NOMO-1 treated with dmso at 0.1 percent for 144 hours (cell line): ENCODE measurements at regions not wholly inside any gene's neighbourhood (a gene's known extent, or its start where the extent isn't known, plus 50 kb on each side); places are given as distances from the start of the nearest gene placed in this dataset.
"Not testable (repeated sequence)": the region's sequence is repeated elsewhere in the genome, so short reads cannot be mapped to it uniquely, and the experiment has no call there.

ENCODE experiments used
- DNase-seq: peaks from one replicate; lab custom pipeline; 2025; ENCODE audit not compliant: unreplicated experiment; lab: John Stamatoyannopoulos, UW

DNA sequence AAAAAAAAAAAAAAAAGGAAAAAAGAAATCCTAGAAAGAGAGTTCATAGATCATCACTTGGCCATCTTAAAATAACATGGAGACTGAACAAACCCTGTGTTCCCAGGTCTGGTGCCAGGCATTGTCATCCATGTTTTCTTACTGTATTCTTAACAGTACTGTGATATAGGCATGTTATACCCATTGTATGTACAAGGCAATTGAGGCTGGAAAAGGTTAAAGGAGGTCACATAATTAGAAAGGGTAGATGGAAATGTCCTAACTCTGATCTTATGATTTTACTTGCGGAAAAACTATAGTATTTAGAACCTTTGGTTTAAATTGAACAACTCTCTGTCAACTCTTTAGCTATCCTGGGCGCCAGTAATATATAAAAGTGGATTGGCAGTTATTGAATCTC, 478.2 kb upstream of the RGS6 start:
- no peak for DNase-seq

DNA sequence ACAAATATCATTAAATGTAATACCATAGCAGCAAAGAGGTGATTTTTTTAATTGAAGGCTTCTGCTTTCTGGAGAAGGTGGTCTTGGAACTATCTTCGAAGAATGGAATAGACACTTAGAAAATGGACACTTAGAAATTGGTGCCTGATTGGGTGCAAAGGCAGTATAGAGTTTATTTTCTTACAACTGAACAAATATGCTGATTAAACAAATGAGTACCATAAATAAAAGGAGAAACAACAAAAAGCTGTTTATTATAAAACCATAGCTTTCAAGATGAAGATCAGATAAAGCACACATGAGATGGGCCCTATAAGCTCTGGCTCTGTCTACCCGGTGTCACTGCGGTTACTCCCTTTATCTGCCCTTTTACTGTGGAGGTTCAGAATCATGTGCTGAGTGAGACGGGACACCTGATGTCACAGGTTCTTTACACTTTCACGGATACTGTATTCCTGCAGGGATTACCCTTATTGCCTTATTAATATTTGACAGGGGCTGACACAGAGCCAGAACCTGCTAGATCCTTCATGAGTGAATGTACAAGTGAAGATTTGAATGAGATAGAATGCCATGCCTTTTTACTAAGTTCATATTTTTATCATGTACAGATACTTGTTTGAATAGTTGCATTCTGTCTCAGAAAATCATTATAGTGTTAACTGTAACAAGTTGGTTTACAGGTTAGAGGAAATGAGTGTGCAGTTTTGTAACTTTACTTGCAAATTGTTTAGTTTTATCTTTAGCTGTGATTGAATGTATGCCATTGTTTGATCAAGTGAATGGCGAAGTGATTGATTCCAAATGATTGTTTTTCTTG, 477.5 kb upstream of the RGS6 start:
- no peak for DNase-seq

DNA sequence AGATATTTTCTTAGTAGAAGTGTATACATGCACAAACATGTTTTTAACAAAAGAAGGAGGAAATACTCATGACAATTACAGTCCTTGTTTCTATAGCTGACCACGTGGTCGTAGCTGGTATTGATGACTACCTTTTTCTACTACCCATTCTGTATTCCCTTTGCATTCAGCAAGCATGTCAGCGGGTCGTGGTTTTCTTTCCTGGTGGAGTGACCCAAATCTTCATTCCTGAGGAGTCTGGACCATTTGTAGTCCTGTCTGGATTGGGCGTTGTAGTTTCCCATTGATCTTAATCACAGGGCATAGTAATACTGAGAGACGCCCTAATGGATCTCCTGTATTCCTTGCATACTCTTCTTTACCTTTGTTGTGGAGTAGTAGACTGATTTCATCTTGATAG, 472.1 kb upstream of the RGS6 start:
- no peak for DNase-seq

DNA sequence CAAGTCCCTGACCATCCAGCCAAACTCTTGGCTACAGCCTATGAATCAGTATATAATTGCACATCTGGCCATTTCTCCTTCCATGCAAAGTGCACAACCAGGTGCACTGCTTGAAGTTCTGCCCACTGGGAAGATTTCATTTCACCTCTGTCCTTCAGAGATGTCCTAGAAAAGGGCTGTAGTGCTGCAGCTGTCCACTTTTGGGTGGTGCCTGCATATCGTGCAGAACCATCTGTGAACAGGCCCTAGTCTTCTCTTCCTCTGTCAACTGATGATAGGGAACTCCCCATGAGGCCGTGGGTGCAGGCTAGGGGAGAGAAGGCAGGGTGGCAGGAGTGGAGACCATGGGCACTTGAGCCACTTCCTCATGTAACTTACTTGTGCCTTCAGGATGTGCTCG, 470.6 kb upstream of the RGS6 start:
- not testable (repeated sequence) for DNase-seq

DNA sequence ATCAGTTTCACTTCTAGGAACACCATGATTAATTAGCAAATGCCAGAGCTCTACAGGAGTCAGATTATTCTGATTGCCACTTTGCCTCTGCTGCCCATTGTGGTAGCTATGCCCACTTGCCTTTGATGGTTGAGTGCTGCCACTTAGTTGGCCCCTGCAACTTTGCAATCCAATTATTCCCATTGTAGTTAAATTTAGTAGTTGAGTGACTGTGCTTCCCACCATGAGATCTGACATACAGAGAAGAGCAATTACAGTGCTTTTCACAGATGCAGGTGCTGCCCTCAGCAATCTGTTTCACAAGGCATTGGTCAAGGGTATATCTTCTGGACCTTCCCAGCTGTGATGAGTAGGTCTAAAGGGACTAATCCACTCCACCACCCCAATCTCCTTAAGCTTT, 468.4 kb upstream of the RGS6 start:
- DNase-seq = no peak

DNA sequence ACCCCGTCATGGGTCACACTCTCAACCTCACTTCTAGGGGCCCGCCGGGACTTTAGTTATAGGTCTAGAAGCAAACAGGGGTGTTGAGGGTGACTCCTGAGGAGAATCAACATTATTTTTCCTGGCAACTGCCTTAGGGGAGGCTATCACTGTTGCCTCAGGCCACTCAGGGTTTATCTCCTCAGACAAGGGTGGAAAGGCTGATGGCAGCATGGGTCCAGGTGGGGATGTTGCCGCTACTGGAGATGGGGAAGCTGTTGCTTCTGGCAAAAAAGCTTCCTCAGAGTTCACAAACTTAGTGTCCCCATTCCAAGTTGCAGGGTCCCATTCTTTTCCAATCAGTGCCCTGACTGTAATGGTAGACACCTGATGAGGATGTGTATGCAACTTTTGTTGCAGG, 467.4 kb upstream of the RGS6 start:
- DNase-seq = no peak

DNA sequence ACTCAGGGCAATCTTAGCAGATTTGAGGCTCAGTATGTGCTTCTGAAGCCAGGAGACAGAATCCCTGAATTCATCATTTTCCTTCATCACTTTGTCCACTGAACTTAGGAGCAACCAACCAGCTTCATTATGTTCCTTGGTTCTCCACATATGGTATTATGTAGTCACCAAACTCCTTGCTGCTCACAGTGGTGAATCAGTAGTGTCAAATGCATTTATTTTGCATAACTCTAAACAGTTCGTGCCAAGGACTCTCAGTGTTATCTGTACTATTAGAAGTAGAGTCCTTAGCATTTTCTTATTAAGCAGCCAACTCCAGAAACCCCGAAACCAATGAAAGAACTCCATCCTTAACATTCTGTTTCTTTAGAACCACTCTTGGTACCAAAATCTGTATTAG, 466.9 kb upstream of the RGS6 start:
- DNase-seq = no peak

DNA sequence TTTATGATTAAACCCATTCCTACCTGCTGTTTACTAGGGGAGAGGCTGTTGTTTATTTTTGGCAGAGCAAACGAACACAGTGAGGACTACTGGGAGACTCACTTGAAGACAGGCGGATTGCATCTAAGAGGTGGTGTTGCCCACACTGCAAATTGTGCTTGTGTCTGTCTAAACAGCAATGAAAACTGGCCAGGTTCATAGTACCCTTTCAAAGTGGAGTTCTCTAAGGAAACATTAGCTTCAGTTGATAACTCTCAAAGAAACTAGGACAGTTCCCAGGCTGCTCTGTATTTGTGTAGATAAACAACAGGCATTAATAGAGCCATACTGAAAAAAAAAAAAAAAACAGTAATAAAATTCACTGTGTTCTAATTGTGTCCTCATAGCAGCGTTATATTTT, 466.0 kb upstream of the RGS6 start:
- no peak for DNase-seq

DNA sequence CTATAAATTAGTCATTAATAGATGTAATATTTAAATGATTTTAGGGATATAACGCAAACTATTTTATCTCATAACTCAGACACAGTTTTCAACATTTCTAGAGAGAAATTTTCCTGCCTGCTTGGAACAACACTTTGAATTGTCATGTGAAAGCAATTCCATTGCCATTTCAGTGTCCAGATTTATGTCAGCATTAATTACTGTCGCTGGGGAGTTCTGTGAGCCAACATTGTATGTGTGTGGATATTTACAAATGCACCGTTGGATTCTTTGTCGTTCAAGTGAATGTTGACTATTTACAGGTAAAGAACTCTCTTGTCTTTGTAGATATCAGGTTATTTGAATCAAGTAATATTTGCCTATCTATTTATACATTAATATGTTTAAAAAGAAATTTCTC, 465.3 kb upstream of the RGS6 start:
- DNase-seq = no peak

DNA sequence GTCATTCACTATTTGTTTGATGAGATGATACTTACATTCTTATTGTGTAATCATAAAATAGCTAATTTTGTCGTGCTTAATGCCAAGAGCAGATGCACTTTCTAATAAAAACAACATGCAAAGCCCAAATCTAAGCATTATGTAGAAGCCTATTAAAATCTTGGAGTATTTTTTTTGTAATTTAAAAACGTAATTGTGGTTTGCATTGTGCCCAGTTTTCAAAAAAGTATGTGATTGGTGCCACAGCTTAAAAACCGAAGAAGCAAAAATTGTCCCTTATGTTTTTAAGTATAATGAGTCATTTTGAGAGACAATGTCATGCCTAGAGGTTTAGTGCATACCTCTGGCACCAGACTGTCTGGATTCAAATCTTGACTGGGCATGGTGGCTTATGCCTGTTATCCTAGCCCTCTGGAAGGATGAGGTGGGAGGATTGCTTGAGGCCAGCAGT, 464.8 kb upstream of the RGS6 start:
- no peak for DNase-seq

DNA sequence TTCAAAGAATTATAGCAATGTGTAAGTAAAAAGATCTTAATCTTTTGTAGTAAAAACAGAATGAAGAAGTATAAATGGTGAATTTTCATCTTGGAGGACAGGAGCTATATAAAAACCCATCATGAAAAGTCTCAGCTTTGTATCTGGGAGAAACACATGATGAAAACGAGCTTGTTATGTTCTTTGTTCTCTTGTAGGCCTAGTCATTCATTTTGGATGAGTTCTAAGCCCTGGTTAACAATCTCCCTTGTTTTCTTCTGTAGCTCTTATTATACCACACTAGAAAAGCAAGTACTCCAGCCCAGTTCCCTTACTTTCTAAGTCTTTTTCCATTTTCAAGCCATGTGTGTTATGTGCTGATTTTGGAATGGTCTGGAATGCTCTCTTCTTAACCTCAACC, 463.5 kb upstream of the RGS6 start:
- no peak for DNase-seq

DNA sequence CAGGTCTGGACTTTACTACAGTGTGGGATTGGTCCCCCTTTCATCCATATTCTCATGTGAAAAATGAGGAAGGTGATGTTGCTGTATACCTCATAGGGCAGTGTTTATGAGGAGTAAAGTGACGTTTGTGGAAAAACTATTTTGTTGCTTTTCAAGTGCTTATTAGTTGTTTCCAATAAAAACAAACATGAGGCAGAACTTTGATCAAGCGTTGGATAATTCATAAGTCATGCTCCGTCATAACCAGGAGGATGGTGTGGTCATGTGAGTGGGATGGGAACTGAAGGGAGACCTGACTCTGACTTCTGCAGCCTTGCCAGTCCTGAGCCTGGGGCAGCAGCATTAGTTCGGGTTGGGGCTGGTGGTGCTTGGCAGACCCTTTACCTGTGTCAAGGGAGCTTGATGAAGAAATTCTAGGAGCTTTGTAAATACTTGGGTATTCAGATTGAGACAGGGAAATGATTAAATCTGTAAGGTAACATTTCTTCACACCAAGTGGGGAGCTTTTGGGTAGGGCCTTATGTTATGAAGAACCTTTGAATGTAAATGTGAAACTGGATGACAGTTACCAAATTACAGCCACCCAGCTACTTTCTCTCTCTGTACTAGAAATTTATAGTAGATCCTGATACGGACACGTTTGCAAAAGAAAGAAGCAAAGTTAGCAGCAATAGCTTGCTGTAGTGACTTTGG, 462.4 kb upstream of the RGS6 start:
- DNase-seq = no peak

DNA sequence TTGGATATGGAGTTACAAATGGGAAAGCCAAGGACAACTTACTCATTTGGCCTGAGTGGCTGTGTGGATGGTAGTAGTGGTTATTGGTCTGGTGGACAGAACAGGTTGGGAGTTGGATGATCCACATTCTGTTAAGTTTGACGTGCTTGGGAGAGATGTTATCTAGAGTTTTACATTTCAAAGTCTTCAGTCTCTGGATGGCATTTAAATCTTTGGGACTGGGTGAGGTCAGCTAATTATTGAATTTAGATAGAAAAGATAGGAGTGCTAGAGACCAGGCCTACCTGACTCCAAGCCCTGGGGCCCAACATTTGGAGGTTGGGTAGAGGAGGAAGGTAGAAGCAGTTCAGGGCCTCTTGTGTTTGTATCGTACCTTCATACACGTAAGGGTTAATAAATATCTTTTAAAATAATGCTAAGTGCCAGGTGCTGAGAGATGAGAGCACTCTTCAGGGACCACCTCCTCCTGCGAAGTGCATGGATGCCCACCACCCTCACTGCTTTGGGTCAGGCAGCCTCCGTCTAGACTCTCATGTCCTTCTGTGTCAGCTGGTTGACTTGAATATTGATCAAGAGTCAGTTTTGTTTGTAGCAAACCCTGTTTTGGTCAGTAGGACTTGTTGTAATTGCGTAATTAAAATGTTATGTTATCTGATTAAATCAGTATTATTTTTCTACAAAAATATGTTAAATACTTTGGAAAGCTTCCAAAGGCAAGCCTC, 460.4 kb upstream of the RGS6 start:
- no peak for DNase-seq

DNA sequence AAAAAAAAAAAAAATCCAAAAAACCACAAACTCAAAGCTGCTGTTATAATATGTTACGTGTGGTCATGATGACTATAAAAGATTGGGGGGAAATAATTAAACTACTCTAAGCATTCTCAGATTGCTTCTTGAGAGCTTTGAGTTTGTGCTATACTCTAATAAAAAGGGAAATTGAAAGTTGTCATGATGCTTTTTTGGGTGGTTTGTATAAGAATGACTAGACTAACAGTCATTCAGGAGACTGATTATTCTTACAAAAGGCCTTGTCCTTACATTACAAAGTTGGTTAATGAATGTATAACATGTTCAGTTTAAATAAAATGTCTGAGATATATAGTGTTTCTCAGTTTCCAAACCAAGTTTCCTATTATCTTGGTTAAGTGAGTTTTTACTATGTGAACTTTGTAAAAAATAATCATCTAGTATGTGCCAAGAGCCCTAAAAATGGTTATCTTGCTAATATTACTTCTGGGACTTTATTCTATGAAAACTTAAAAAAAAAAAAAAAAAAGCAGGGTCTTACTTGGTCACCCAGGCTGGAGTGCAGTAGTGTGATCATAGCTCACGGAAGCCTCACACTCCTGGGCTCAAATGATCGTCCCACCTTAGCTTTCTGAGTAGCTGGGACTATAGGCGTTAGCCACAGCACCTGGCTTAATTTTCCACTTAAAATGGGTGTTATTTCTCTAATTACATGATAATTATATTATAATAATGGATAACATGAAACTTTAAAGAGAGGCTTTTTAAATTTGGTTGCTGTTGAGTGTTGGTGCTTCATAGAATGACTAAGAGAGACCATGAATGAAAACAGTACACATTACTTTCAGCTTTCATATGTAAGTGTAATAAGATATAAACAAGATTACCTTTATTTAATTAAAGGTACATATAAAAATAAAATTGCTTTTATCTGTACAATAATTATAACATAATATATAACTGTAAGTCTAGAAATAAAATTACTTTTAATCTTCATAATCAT, 459.6 kb upstream of the RGS6 start:
- no peak for DNase-seq

DNA sequence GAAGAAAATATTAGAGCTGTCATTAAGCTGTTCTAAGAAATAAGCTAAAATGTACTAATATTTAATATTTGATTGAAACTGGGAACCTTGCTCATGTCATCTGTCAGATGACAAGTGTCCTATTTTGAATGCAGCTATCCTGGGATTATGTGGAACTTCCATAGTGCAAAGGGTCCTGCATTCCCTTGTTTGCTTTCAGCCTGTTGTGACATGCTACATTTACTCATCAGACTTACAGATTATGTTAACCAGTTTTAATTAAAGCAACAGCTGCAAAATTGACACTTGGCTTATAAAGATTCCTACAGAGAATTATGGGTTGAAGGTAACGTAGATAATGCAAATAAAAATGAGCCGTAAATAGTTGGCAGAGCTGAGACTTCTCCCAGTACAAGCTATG, 458.4 kb upstream of the RGS6 start:
- no peak for DNase-seq

DNA sequence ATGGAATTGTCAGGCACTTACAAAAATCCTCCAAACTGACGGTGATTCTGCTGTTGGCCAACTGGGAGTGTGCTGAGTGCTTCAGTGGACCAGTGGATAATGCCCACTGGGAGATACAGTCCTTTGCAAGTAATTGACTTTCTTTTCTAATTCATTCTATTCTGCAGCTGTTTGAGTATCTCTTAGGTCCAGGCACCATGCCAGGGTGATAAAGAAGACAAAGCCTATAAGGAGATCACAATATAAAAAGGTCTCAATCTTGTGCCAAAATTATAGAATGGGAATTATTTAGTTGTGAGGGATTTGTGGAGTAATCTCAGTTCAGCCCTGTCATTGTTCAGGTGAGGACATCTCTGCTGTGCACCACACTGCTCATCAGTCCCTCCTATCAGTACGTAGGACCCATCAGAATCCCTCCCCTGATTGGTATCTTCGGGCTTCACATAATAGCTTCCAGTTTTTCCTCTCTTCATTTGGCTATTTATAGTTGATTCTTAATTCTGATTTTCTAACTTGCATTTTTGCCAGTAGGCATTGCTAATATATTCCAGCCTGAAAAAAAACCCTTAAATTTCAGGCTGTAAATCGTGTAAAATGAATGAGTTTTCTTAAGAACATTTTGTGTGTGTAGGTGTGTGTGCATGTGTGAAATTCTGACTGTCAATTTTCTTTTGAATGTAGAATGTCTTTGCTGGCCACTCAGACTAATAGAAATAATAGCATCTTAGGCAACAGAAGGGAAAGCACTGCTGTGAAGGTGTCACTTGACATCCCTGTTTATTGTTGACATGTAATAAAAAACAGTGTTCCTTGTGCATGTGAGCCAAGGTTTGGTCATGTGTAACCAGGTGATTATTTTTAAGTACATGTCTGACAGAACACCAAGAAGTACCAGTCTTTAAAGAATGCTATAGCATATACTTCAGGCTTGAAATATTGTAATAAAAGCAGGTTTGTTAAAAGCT, 457.6 kb upstream of the RGS6 start:
- DNase-seq = no peak

DNA sequence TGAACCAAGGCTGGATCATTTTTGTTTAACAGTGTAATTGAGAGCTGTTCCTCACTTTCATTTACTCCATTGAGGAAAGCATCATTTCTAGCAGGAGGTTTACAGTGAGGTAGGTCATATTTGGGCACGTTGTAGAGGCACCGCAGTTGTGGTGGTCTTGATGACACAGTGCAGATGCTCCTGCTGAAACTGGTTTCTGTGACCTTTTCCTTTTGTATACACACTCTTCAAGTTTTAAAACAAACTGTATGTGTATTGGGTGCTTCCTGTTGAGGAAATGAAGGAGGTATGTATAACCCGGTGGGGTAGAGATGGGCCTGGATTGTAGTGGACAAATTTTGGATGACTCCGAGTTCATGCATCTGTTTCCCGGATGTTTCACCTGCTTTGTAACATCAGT, 456.3 kb upstream of the RGS6 start:
- no peak for DNase-seq

DNA sequence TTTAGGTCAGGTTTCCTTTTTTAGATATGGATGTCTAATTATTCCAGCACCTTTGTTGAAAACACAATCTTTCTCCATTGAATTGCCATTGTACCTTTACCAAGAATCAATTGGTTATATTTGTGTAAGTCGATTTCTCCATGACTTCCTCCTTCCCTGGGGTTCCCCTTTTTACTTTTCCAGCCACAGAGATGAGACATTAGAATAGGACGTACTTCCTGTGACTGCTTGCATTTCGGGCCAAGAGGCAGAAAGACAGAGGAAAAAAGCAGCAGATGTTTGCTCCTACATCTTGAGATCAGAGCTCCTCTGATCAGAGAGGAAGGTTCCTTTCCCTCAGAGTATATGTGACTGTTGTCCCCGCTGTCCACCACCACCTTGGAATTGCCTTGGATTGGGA, 453.7 kb upstream of the RGS6 start:
- peak; percentile 80 for DNase-seq

DNA sequence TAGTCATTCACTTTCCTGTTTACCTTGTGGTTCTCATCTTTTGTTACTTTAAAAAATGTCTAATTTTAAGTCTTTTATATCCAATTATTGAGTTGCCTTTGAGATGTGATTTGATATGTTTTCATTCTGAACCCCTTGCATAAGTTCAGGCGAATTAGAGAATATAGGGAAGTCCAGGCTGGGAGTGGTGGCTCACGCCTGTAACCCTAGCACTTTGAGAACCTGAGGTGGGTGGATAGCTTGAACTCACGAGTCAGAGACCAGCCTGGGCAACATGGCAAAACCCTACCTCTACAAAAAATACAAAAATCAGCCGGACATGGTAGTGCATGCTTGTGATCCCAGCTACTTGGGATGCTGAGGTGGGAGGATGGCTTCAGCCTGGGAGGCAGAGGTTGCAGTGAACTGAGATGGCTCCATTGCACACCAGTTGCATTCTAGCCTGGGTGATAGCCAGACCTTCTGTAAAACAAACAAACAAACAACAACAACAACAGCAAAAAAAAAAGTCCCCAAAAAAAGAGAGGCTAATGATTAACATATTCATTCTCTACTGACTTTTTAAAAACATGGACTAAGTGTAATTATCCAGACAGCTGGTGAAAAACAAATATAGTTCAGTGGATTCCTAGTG, 451.1 kb upstream of the RGS6 start:
- no peak for DNase-seq
